Occipital lobe (tissue), 1 donor: ENCODE measurements at regions not wholly inside any gene's neighbourhood (a gene's known extent, or its start where the extent isn't known, plus 50 kb on each side); places are given as distances from the start of the nearest gene placed in this dataset.

Experiments
- DNase-seq: peaks from one replicate; lab custom pipeline; 2025; lab: John Stamatoyannopoulos, UW

DNA sequence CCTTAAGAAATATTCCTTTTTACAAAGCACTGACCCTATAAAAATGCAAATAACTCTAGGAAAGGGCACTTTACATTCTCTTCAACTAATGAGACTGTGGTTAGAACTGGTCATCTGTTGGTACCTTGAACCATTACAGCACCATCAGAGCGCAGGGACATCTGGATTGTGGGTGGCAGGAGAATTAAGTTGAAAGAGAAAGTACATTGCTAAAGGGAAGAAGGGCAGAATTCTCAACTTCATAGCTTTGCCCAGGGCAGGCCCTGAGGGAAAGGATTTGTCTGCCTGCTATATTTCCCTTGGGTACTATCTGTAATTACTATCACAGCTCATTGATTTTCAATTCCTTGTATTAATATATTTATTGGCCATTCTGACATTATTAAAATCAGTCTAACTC, 196.8 kb downstream of the KLF12 start:
- no peak for DNase-seq

DNA sequence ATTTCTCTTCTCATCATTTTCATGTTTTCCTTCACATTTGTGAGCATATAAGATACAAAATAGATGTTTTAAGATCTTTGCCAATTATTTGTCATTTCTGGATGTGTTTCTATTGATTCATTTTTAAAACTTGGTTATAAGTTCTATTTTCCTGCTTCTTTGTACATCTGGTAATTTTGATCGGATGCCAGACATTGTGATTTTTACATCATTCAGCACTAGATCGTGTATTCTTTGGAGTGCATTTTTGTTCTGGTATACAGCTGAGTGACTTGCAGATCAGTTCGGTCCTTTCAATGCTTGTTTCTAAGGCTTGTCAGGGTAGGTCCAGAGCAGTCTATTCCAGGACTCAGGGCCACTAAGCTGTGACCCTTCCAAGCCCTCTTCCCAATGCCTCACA, 198.2 kb downstream of the KLF12 start:
- DNase-seq = no peak

DNA sequence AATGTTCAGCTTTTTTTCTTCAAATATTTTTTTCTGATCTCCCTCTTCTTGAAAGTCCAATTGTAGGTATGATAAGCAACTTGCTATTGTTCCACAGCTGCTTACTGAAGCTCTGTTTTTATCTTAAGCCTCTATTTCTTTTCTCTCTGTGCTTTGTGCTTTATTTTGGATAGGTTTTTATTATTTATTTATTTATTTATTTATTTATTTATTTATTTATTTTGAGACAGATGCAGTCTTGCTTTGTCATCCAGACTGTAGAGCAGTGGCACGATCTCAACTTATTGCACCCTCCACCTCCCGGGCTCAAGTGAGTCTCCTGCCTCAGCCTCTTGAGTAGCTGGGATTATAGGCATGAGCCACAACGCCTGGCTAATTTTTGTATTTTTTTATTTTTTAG, 199.4 kb downstream of the KLF12 start:
- DNase-seq = no peak

GRCh38 chr13:73934215-73934641, 200.0 kb downstream of the KLF12 start:
- DNase-seq = no peak

DNA sequence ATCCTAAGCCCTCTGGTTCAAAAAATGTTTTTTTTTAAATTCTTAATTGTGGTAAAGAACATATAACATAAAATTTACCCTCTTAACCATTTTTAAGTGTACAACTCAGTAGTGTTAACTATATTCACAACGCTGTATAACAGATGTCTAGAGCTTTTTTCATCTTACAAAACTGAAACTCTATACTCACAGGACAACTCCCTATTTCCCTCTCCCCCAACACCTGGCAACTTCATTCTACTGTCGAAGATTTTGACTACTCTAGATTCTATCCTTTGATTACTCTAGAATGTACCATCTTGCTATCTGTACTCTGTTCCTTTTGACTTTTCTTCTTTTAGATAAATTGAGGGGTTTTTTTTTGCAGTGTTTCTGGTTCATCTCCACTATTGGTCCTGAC, 200.4 kb downstream of the KLF12 start:
- no peak for DNase-seq

DNA sequence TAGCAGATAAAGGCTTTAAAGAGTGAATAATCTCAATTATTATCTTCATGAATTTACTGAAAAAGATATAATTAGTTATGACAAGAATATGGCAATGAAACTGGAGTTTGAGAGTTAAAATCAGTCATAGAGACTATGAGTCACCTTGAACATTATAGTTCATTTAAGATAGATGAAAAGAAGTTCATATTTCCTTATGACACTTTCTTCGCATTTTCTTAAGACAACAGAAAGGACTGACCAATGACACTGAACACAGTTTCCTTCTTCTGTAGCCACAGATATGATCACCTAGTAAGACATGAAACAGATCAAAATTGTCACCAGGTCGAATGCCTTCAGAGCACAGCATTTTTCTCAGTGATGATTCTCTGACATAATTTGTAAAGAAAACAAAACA, 202.1 kb downstream of the KLF12 start:
- DNase-seq = no peak

DNA sequence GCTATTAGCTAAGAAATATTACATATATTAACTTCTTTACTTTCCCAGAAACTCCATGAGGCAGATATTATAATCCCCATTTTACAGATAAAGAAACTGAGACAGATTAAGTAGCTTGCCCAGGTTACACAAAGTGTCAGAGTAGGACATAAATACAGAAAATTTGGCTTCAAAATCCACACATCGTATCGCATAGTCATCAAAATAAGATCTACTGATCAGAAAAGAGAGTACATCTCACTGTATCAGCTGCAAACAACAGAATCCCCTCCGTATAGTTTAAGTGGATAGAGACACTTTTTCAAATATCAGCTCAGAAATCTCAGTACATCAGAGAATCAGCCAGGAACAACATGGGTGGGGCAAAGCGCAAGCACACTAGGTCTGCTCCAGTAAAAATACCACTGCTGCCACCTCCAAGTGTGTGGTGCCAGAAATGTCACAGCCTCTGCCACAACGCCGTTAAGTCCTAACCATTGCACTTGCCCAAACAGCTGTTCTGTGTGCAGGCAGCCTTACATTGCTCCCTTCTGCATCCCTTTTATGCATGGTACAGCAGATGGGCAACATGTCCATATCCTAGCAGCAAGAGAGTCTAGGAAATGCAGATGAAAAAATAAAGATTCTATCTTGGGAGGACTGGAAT, 204.8 kb downstream of the KLF12 start:
- DNase-seq = no peak

- no peak for DNase-seq
Observed at GRCh38 chr13:73924607-73925006, 209.6 kb downstream of the KLF12 start.

- no peak for DNase-seq
Observed at GRCh38 chr13:73922493-73923393, 211.5 kb downstream of the KLF12 start.

- DNase-seq = no peak
Observed at GRCh38 chr13:73918691-73919090, 215.5 kb downstream of the KLF12 start.

- no peak for DNase-seq
Observed at GRCh38 chr13:73913751-73914518, 220.3 kb downstream of the KLF12 start.

GRCh38 chr13:73913079-73913740, 221.0 kb downstream of the KLF12 start:
- DNase-seq = no peak

DNA sequence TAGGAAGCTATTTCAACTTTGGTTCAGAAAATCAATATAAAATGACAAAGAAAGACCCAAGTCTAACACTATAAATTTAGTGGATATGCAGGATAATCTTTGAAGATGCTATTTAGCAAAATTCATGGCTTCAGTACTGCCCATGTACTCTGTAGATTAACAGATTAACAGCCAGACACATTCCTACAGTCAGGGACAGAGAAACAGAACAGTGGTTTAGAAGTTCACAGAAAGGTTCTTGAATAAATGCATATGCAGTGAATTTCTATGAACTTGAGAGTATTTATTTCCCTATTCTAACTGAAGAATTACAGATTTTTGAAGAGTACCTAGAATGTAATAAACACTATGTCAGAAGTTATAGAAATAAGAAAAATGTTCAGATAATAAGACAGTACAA, 222.8 kb downstream of the KLF12 start:
- no peak for DNase-seq

DNA sequence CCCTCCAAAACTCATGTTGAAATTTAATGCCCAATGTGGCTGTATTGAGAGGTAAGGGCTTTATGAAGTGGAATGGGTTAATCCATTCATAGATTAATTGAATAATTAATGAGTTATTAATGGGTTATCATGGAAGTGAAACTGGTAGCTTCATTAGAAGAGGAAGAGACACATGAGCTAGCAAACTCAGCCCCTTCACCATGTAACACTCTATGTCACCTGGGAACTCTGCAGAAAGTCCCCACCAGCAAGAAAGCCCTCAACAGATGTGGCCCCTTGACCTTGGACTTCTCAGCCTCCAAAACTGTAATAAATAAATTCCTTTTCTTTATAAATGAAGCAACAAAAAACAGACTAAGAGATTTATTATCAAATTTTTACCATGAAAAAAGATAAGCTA, 223.5 kb downstream of the KLF12 start:
- DNase-seq = no peak

DNA sequence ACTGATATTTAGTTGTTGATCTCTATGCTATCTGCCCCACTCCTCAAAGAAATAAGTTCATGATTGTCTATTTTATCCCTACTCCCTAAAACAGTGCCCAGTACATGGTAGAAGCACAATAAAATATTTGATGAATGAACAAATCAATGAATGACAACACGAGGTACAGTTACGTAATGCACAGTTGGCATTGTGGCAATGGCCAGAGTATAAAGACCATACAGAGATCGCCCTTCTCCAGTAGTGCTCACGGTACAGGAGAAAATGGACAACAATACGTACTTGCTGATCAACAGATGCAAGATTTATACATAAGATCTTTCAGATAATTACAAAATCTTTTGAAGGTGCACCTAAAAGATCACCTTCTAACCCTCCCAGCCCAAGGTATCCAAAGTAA, 225.4 kb downstream of the KLF12 start:
- no peak for DNase-seq

GRCh38 chr13:73904625-73905024, 229.6 kb downstream of the KLF12 start:
- DNase-seq = no peak

- DNase-seq = no peak
Observed at GRCh38 chr13:73903561-73903960, 230.6 kb downstream of the KLF12 start.

DNA sequence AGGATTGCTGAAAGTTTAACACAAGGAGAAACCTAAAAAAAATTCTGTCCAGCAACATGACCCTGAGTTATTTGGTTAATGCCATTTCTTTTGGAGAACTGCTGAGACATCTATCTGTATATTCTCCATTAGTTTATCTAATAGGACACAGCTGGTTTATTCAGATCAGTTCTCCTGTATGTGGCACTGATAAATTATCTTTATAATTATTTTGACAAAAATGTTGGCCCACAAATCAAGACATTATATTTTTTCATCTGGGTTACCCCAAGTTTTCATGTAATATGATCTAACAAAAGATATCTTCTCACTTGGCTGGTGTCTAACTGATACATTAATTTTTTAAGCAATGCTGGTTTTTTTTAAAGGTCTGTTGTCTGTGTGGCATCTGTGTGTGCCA, 231.4 kb downstream of the KLF12 start:
- DNase-seq = no peak

- no peak for DNase-seq
Observed at GRCh38 chr13:73902296-73902695, 231.9 kb downstream of the KLF12 start.

- DNase-seq = no peak
Observed at GRCh38 chr13:73901324-73902068, 232.7 kb downstream of the KLF12 start.

GRCh38 chr13:73900591-73900990, 233.6 kb downstream of the KLF12 start:
- DNase-seq = no peak
